HL-60/S4 treated with phorbol 12-myristate 13-acetate at 8.2 ng/mL for 4 days and 3 days (cell line): ENCODE measurements at regions not wholly inside any gene's neighbourhood (a gene's known extent, or its start where the extent isn't known, plus 50 kb on each side); places are given as distances from the start of the nearest gene placed in this dataset.

Experiments
- in situ Hi-C: fragments of 300-500 bp; cut with MboI; formaldehyde crosslinking; loops from 2 replicates; pipeline ENCODE4 v1.15.0; 2022; ENCODE audit warnings: low sequenced_read_pairs

- in situ Hi-C loops: no loop called here
Measured at GRCh38 chr11:134712228-134713145, 300.4 kb upstream of the B3GAT1 start.

GRCh38 chr11:134711588-134711987, 299.5 kb upstream of the B3GAT1 start:
- in situ Hi-C loops: no loop called here

- in situ Hi-C loops: no loop called here
Measured at GRCh38 chr11:134710861-134711407, 298.9 kb upstream of the B3GAT1 start.

- in situ Hi-C loops: no loop called here
Measured at GRCh38 chr11:134705858-134706257, 293.8 kb upstream of the B3GAT1 start.

- in situ Hi-C loops: no loop called here
Measured at GRCh38 chr11:134702827-134703226, 290.8 kb upstream of the B3GAT1 start.

GRCh38 chr11:134701564-134702165, 289.6 kb upstream of the B3GAT1 start:
- in situ Hi-C loops: no loop called here

- in situ Hi-C loops: no loop called here
Measured at GRCh38 chr11:134700101-134700640, 288.1 kb upstream of the B3GAT1 start.

GRCh38 chr11:134696455-134696854, 284.4 kb upstream of the B3GAT1 start:
- in situ Hi-C loops: no loop called here

GRCh38 chr11:134691985-134692384, 279.9 kb upstream of the B3GAT1 start:
- in situ Hi-C loops: no loop called here

- in situ Hi-C loops: no loop called here
Measured at GRCh38 chr11:134691295-134691873, 279.3 kb upstream of the B3GAT1 start.

- in situ Hi-C loops: no loop called here
Measured at GRCh38 chr11:134689886-134690285, 277.8 kb upstream of the B3GAT1 start.

GRCh38 chr11:134687548-134687947, 275.5 kb upstream of the B3GAT1 start:
- in situ Hi-C loops: no loop called here

GRCh38 chr11:134686460-134687061, 274.5 kb upstream of the B3GAT1 start:
- in situ Hi-C loops: no loop called here

- in situ Hi-C loops: no loop called here
Measured at GRCh38 chr11:134685793-134686380, 273.8 kb upstream of the B3GAT1 start.

- in situ Hi-C loops: no loop called here
Measured at GRCh38 chr11:134684576-134684975, 272.5 kb upstream of the B3GAT1 start.

- in situ Hi-C loops: no loop called here
Measured at GRCh38 chr11:134683860-134684259, 271.8 kb upstream of the B3GAT1 start.

GRCh38 chr11:134682577-134682976, 270.5 kb upstream of the B3GAT1 start:
- in situ Hi-C loops: no loop called here

GRCh38 chr11:134679592-134679991, 267.6 kb upstream of the B3GAT1 start:
- in situ Hi-C loops: no loop called here

- in situ Hi-C loops: no loop called here
Measured at GRCh38 chr11:134678744-134679143, 266.7 kb upstream of the B3GAT1 start.

- in situ Hi-C loops: no loop called here
Measured at GRCh38 chr11:134677891-134678551, 266.0 kb upstream of the B3GAT1 start.
